Lower leg skin (tissue), 4 donors: ENCODE measurements at regions not wholly inside any gene's neighbourhood (a gene's known extent, or its start where the extent isn't known, plus 50 kb on each side); places are given as distances from the start of the nearest gene placed in this dataset.
"Not testable (repeated sequence)": the region's sequence is repeated elsewhere in the genome, so short reads cannot be mapped to it uniquely, and the experiment has no call there.

Experiments
- DNase-seq, 2 donors: peaks; one replicate each; pipeline ENCODE4 v3.0.0-alpha.2; 2019; ENCODE audit warnings: low spot score in 2 of 2
- H3K4me3 ChIP-seq: fragments of 200-600 bp; sonication (generic); 2 replicates; pipeline ENCODE4 v1.5.1; 2017; ENCODE audit warnings: mild to moderate bottlenecking, low read depth; ENCODE audit not compliant: poor library complexity, severe bottlenecking
- CTCF ChIP-seq, 3 donors: fragments of 450-650 bp; IDR thresholded peaks; one replicate each; pipeline ENCODE4 v1.5.1; 2016; ENCODE audit warnings: antibody characterized with exemption in 3 of 3, mild to moderate bottlenecking in 3 of 3, moderate library complexity in 2 of 3
- POLR2A ChIP-seq, 2 donors: fragments of 450-650 bp; IDR thresholded peaks; one replicate each; pipeline ENCODE4 v1.6.1; 2016 to 2017; ENCODE audit warnings: antibody characterized with exemption in 2 of 2, mild to moderate bottlenecking in 1 of 2, moderate library complexity in 1 of 2
- WGBS, 2 donors: methylation state at CpG; one replicate each; pipeline ENCODE4 v1.1.5; 2018; 5-methylcytosine and 5-hydroxymethylcytosine counted together
- intact Hi-C: fragments of 100-400 bp; cut with DNase I; formaldehyde crosslinking; loops from one replicate; pipeline ENCODE4 v1.15.0; 2023; ENCODE audit warnings: low total_unique reads

- H3K4me3 ChIP-seq = no peak overlapping the region
- TF ChIP-seq CTCF (IDR thresholded peaks at IDR 0.05) = no peak
- TF ChIP-seq POLR2A (IDR thresholded peaks at IDR 0.05) = no peak
- DNase-seq = no peak
- WGBS, 2 donors = 78 to 84% methylated on average over 4 of the region's 4 CpGs
- intact Hi-C loops = no loop called here
Observed at GRCh38 chr7:131999193-131999592, 442.8 kb upstream of the PODXL start.

- 72 to 87% methylated on average over 2 of the region's 2 CpGs for WGBS, 2 donors
- no peak for TF ChIP-seq CTCF (IDR thresholded peaks at IDR 0.05)
- TF ChIP-seq POLR2A (IDR thresholded peaks at IDR 0.05) = no peak
- intact Hi-C loops = no loop called here
Observed at GRCh38 chr7:131995324-131995723, 438.9 kb upstream of the PODXL start.

GRCh38 chr7:131981069-131981468, 424.6 kb upstream of the PODXL start:
- DNase-seq, intact Hi-C loops, H3K4me3 ChIP-seq: not testable (repeated sequence)

More at GRCh38 chr7:131995324-131995723, 438.9 kb upstream of the PODXL start:
- DNase-seq = no peak
- H3K4me3 ChIP-seq = no peak overlapping the region

GRCh38 chr7:131978118-131978517, 421.7 kb upstream of the PODXL start:
- DNase-seq, H3K4me3 ChIP-seq, intact Hi-C loops: not testable (repeated sequence)
- WGBS, 2 donors = 86 to 88% methylated on average over 2 of the region's 2 CpGs

GRCh38 chr7:131976411-131976810, 420.0 kb upstream of the PODXL start:
- DNase-seq = no peak
- intact Hi-C loops = no loop called here
- H3K4me3 ChIP-seq = no peak overlapping the region
- TF ChIP-seq POLR2A (IDR thresholded peaks at IDR 0.05) (no peak), CTCF (IDR thresholded peaks at IDR 0.05) (no peak)
- WGBS, 2 donors = 92 to 96% methylated on average over 3 of the region's 3 CpGs

- H3K4me3 ChIP-seq = no peak overlapping the region
- intact Hi-C loops = no loop called here
- DNase-seq = no peak
- WGBS, 2 donors = 55 to 56% methylated on average over 2 of the region's 2 CpGs
- TF ChIP-seq POLR2A (IDR thresholded peaks at IDR 0.05) (no peak), CTCF (IDR thresholded peaks at IDR 0.05) (no peak)
Observed at GRCh38 chr7:131974671-131975070, 418.2 kb upstream of the PODXL start.

GRCh38 chr7:131972251-131972650, 415.8 kb upstream of the PODXL start:
- no peak for DNase-seq
- no peak overlapping the region for H3K4me3 ChIP-seq
- intact Hi-C loops = no loop called here
- WGBS, 2 donors = 63 to 80% methylated on average over 2 of the region's 2 CpGs
- no peak for TF ChIP-seq CTCF (IDR thresholded peaks at IDR 0.05)
